ENCODE measurements at regions not wholly inside any gene's neighbourhood (a gene's known extent, or its start where the extent isn't known, plus 50 kb on each side); places are given as distances from the start of the nearest gene placed in this dataset.

GRCh38 chr13:40230833-40231266 is 435.6 kb downstream of the FOXO1 start:
- Mint-ChIP-seq H3K4me3 (no peak overlapping the region), H3K4me1 (ENCODE audit: low read depth) (peaks cover 12% of the 10 kb centered on the region), H3K9me3 (no peaks in the 10 kb centered on the region), H3K27me3 (no peaks in the 10 kb centered on the region), H3K36me3 (ENCODE audit: low read depth) (no peaks in the 10 kb centered on the region), H3K27ac (no peak overlapping the region)
- Histone ChIP-seq H3K27ac (ENCODE audit: low read depth in 1 of 2, low read length in 2 of 2) (no peak overlapping the region), H3K27me3 (ENCODE audit: control insufficient read depth in 1 of 2, insufficient read depth in 2 of 2, low read length in 2 of 2) (no peaks in the 10 kb centered on the region), H3K4me1 (ENCODE audit: insufficient read depth, low read length) (peaks cover 5% of the 10 kb centered on the region), H3K9me3 (ENCODE audit: control insufficient read depth in 1 of 2, insufficient read depth in 1 of 2, low read length in 2 of 2) (no peaks in the 10 kb centered on the region), H3K36me3 (ENCODE audit: insufficient read depth, low read length) (no peaks in the 10 kb centered on the region), H3K4me3 (ENCODE audit: low read length) (no peak overlapping the region)
- no peak for DNase-seq
- CTCF ChIA-PET, result no interaction called here
- intact Hi-C loops (cut with DNase I, micrococcal nuclease), result no loop called here
- POLR2A ChIA-PET, result no interaction called here
- no peak for TF ChIP-seq CTCF (IDR thresholded peaks at IDR 0.05)
- ATAC-seq (ENCODE audit: poor library complexity), result no peak

- POLR2A ChIA-PET, result no interaction called here
- peaks cover 12% of the 10 kb centered on the region for H3K4me1 Mint-ChIP-seq (ENCODE audit: low read depth)
Measured at GRCh38 chr13:40231311-40231710, 435.1 kb downstream of the FOXO1 start.

GRCh38 chr13:40231751-40232150 is 434.7 kb downstream of the FOXO1 start:
- TF ChIP-seq CTCF (IDR thresholded peaks at IDR 0.05), result no peak
- POLR2A ChIA-PET, result no interaction called here
- Mint-ChIP-seq H3K9me3 (no peaks in the 10 kb centered on the region), H3K4me1 (ENCODE audit: low read depth) (peaks cover 12% of the 10 kb centered on the region), H3K4me3 (no peak overlapping the region), H3K36me3 (ENCODE audit: low read depth) (no peaks in the 10 kb centered on the region), H3K27me3 (no peaks in the 10 kb centered on the region), H3K27ac (no peak overlapping the region)
- H3K36me3 ChIP-seq (ENCODE audit: insufficient read depth, low read length), result no peaks in the 10 kb centered on the region
- no peaks in the 10 kb centered on the region for H3K9me3 ChIP-seq (ENCODE audit: control insufficient read depth in 1 of 2, insufficient read depth in 1 of 2, low read length in 2 of 2)
- ATAC-seq (ENCODE audit: poor library complexity), result no peak
- CTCF ChIA-PET, result no interaction called here
- intact Hi-C loops (cut with DNase I, micrococcal nuclease), result no loop called here
- H3K27me3 ChIP-seq (ENCODE audit: control insufficient read depth in 1 of 2, insufficient read depth in 2 of 2, low read length in 2 of 2), result no peaks in the 10 kb centered on the region
- no peak overlapping the region for H3K27ac ChIP-seq (ENCODE audit: low read depth in 1 of 2, low read length in 2 of 2)
- DNase-seq, result no peak
- H3K4me1 ChIP-seq (ENCODE audit: insufficient read depth, low read length), result peaks cover 5% of the 10 kb centered on the region
- no peak overlapping the region for H3K4me3 ChIP-seq (ENCODE audit: low read length)

More at GRCh38 chr13:40231311-40231710, 435.1 kb downstream of the FOXO1 start:
- no peaks in the 10 kb centered on the region for H3K27me3 ChIP-seq (ENCODE audit: control insufficient read depth in 1 of 2, insufficient read depth in 2 of 2, low read length in 2 of 2)
- no peak for DNase-seq
- Mint-ChIP-seq H3K36me3 (ENCODE audit: low read depth) (no peaks in the 10 kb centered on the region), H3K27ac (no peak overlapping the region), H3K4me3 (no peak overlapping the region), H3K27me3 (no peaks in the 10 kb centered on the region), H3K9me3 (no peaks in the 10 kb centered on the region)
- H3K27ac ChIP-seq (ENCODE audit: low read depth in 1 of 2, low read length in 2 of 2), result no peak overlapping the region
- no peaks in the 10 kb centered on the region for H3K36me3 ChIP-seq (ENCODE audit: insufficient read depth, low read length)
- TF ChIP-seq CTCF (IDR thresholded peaks at IDR 0.05), result no peak
- intact Hi-C loops (cut with DNase I, micrococcal nuclease), result no loop called here
- ATAC-seq (ENCODE audit: poor library complexity), result no peak
- CTCF ChIA-PET, result no interaction called here
- H3K9me3 ChIP-seq (ENCODE audit: control insufficient read depth in 1 of 2, insufficient read depth in 1 of 2, low read length in 2 of 2), result no peaks in the 10 kb centered on the region
- peaks cover 5% of the 10 kb centered on the region for H3K4me1 ChIP-seq (ENCODE audit: insufficient read depth, low read length)
- H3K4me3 ChIP-seq (ENCODE audit: low read length), result no peak overlapping the region
